Hepatocyte (in vitro differentiated cells): ENCODE measurements at regions not wholly inside any gene's neighbourhood (a gene's known extent, or its start where the extent isn't known, plus 50 kb on each side); places are given as distances from the start of the nearest gene placed in this dataset.

Experiments
- EZH2 ChIP-seq: fragments of 200-600 bp; sonication (generic); IDR thresholded peaks from 2 replicates; pipeline ENCODE4 v1.6.1; 2016; ENCODE audit warnings: antibody characterized with exemption, mild to moderate bottlenecking, borderline replicate concordance
- EZH2phosphoT487 ChIP-seq: fragments of 200-600 bp; sonication (generic); IDR thresholded peaks from one replicate; pipeline ENCODE4 v1.6.1; 2018; ENCODE audit warnings: antibody characterized with exemption, mild to moderate bottlenecking, low read depth, moderate library complexity; ENCODE audit not compliant: unreplicated experiment, severe bottlenecking
- TF ChIP-seq, protein P1 (sequence below): fragments of 200-600 bp; sonication (generic); IDR thresholded peaks from 2 replicates; pipeline ENCODE4 v1.5.1; 2016; ENCODE audit warnings: antibody characterized with exemption, mild to moderate bottlenecking; ENCODE audit not compliant: poor library complexity

DNA sequence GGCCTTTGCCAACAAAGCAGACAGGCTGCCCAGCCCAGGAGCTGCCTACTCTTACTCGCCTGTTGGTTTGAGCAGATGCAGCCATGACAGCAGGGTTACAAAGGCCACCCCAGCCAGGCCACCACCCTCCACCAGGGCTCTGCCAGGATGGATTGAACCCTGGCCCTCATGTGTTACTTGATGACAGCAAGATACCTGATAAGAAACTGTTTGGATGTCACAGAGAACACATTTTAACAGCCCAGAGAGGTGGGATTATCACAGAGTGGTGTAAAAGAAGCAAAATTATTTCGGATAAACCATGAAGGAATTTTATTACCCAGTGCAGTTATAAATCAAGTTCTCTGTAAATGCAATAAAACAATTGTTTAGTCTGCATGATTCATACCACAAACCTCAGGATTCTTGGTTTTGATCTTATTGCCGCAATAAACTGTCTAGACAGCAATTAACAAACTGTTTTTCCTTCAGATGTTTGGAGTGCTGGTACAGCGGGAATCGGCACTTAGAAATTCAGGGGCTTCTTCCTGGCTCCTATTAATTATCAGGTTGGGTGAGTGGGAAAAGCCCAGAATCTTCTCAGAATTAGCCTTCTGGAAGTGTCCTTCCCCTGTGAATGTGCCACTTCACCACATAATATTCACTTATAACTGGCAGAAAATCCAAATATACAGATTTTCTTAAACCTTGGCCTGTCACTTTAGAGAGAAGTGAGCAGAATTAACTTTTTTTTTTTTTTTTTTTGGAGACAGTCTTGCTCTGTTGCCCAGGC is 58.0 kb upstream of the SALL4 start:
- TF ChIP-seq, protein P1, sequence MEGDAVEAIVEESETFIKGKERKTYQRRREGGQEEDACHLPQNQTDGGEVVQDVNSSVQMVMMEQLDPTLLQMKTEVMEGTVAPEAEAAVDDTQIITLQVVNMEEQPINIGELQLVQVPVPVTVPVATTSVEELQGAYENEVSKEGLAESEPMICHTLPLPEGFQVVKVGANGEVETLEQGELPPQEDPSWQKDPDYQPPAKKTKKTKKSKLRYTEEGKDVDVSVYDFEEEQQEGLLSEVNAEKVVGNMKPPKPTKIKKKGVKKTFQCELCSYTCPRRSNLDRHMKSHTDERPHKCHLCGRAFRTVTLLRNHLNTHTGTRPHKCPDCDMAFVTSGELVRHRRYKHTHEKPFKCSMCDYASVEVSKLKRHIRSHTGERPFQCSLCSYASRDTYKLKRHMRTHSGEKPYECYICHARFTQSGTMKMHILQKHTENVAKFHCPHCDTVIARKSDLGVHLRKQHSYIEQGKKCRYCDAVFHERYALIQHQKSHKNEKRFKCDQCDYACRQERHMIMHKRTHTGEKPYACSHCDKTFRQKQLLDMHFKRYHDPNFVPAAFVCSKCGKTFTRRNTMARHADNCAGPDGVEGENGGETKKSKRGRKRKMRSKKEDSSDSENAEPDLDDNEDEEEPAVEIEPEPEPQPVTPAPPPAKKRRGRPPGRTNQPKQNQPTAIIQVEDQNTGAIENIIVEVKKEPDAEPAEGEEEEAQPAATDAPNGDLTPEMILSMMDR = no peak
- TF ChIP-seq EZH2 = no peak
- TF ChIP-seq EZH2phosphoT487 = peak; percentile 69
